ENCODE measurements at regions not wholly inside any gene's neighbourhood (a gene's known extent, or its start where the extent isn't known, plus 50 kb on each side); places are given as distances from the start of the nearest gene placed in this dataset.

DNA sequence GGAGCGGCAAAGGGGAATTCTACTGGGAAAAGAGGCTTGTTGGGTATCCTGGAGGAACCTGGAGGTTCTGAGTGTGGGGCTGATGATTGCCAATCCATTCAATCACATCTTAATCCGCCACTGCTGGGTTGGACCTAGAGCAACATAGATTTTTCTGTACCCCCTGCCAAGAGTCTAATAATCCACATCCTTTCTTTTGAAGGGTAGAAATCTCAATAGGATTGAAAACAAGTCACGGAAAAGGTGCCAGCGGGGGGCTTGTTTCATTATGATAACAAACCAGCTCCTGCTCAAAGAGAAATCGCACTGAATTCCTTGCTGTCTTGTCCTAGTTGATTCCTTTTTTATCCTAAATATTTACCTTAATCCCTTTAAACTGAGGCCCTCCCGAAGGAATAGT is 528.5 kb downstream of the ADGRL2 start:
- H3K27ac Mint-ChIP-seq: no peak overlapping the region
- H3K4me1 Mint-ChIP-seq (ENCODE audit: low read depth): no peaks in the 10 kb centered on the region
- no peaks in the 10 kb centered on the region for H3K36me3 Mint-ChIP-seq (ENCODE audit: low read depth)
- H3K4me3 Mint-ChIP-seq: no peak overlapping the region
- H3K27me3 Mint-ChIP-seq: no peaks in the 10 kb centered on the region
- no peaks in the 10 kb centered on the region for H3K9me3 Mint-ChIP-seq

DNA sequence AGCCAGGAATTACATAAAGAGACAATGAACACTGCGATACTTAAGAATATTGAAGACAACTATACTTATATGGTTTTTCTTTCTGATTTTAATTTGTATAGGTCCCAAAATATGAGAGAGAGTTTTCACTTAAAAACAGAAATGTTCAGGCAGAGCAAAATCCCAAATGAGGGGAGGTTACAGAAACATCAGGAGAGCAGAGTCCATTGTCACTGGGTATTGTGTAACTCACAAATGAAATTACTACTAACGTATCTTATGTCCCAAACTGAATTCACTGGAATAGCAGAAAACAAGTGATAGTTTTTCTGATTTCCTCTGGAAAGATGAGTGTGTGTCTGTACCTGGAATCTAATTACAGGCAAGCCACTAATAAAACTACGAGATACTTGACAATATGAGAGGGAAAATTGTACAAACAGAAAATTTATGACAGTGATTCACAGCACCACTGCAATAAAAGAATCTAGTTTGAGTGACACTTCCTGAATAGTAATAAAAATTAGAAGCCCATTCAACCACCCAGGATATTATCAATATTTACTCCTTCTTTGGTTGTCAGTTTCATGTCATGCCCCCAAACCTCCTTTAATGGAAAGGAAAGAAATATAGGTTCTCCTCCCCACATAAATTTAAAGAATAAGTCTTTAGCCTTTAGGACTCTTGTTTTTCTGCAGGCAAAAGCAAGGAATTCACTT is 522.6 kb downstream of the ADGRL2 start:
- no peaks in the 10 kb centered on the region for H3K27me3 Mint-ChIP-seq
- H3K36me3 Mint-ChIP-seq (ENCODE audit: low read depth): no peaks in the 10 kb centered on the region
- no peaks in the 10 kb centered on the region for H3K4me1 Mint-ChIP-seq (ENCODE audit: low read depth)
- H3K9me3 Mint-ChIP-seq: no peaks in the 10 kb centered on the region
- no peak overlapping the region for H3K27ac Mint-ChIP-seq
- no peak overlapping the region for H3K4me3 Mint-ChIP-seq

DNA sequence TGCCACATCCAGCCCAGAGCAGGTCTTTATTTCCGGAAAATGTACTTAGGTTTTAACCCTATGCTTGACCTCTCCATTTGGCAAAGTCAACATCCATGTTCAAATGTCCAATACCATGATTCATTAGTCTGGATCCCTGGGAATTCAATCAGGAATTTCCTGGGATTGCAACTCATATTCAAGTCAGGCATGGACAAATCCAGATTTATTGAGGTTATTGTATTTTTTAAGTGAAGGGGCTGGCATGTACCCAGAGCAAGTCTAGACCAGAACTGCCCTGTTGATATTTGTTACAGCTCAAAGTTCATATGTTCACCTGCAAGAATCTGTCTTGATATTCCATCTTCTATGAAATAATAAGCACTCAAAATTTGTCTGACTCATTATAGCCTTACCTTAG is 521.1 kb downstream of the ADGRL2 start:
- Mint-ChIP-seq H3K4me3 (no peak overlapping the region), H3K4me1 (ENCODE audit: low read depth) (no peaks in the 10 kb centered on the region), H3K27me3 (no peaks in the 10 kb centered on the region), H3K36me3 (ENCODE audit: low read depth) (no peaks in the 10 kb centered on the region), H3K27ac (no peak overlapping the region), H3K9me3 (no peaks in the 10 kb centered on the region)

DNA sequence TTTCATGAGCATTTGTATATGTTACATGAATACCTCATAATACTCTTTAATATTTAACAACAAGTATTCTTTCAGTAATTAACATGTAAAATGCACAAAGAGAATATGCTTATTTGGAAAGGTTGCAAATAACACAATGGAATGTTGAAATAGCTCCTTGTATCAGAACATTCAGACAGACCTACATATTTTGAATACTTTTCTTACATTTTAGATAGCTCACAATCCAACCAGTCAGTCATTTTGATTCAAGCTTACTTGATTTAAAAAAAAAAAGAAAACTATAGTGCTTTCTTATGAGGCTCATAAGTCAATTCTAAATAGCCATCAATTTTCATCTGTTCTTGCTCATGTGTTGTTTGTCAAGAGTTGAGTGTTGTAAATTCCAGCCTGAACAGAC is 518.8 kb downstream of the ADGRL2 start:
- Mint-ChIP-seq H3K4me3 (no peak overlapping the region), H3K27me3 (no peaks in the 10 kb centered on the region), H3K36me3 (ENCODE audit: low read depth) (no peaks in the 10 kb centered on the region), H3K9me3 (no peaks in the 10 kb centered on the region), H3K27ac (no peak overlapping the region), H3K4me1 (ENCODE audit: low read depth) (no peaks in the 10 kb centered on the region)

DNA sequence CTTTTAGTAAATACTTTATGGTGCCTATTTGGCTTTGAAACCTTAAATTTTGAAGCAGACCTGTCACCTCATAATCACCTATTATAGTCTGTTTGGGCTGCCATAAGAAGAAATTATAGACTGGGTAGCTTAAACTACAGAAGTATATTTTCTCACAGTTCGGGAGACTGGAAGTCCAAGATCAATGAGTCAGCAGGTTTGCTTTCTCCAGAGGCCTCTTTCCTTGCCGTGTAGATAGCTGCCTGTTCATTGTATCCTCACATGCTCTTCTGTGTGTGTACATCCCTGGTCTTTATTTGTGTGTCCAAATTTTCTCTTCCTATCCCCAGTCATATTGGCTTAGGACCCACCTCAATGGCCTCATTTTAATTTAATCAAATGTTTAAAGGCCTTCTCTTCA is 518.2 kb downstream of the ADGRL2 start:
- Mint-ChIP-seq H3K27me3 (no peaks in the 10 kb centered on the region), H3K27ac (no peak overlapping the region), H3K36me3 (ENCODE audit: low read depth) (no peaks in the 10 kb centered on the region), H3K4me3 (no peak overlapping the region), H3K9me3 (peaks cover 4% of the 10 kb centered on the region), H3K4me1 (ENCODE audit: low read depth) (no peaks in the 10 kb centered on the region)

DNA sequence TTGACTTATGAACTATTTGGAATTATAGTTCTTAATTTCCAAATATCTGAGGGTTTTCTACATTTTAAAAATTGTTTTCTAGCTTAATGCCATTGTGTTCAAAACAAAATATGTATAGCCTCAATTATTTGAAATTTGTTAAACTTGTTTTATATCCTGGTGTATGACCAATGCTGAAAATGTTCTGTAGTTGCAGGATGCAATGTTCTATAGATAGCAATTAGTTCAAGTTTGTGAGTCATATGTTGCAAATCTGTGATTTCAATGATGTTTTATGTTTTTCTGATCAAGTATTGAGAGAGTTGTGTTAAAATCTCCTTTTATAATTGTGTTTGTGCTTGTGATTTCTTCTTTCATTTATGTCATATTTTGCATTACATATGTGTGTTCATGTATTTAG is 517.5 kb downstream of the ADGRL2 start:
- H3K27me3 Mint-ChIP-seq: no peaks in the 10 kb centered on the region
- H3K4me3 Mint-ChIP-seq: no peak overlapping the region
- H3K9me3 Mint-ChIP-seq: peaks cover 4% of the 10 kb centered on the region
- no peak overlapping the region for H3K27ac Mint-ChIP-seq
- no peaks in the 10 kb centered on the region for H3K4me1 Mint-ChIP-seq (ENCODE audit: low read depth)
- H3K36me3 Mint-ChIP-seq (ENCODE audit: low read depth): no peaks in the 10 kb centered on the region

DNA sequence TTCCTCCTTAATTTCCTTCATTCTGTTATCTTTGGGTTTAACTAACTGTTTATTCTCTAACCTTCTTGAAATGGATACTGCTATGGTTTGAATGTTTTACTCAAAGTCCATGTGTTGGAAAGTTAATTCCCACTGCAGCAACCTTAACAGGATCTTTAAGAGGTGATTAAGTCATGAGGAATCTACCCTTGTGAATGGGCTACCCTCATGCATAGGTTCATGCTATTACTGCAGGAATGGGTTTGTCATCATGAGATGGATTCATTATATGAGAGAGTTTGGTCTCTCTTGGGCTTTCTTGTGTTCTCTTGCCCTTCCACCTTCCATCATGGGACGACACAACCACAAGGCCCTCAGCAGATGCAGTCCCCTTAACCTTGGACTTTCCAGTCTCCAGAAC is 516.9 kb downstream of the ADGRL2 start:
- no peaks in the 10 kb centered on the region for H3K36me3 Mint-ChIP-seq (ENCODE audit: low read depth)
- no peaks in the 10 kb centered on the region for H3K4me1 Mint-ChIP-seq (ENCODE audit: low read depth)
- H3K27ac Mint-ChIP-seq: no peak overlapping the region
- peaks cover 4% of the 10 kb centered on the region for H3K9me3 Mint-ChIP-seq
- H3K27me3 Mint-ChIP-seq: no peaks in the 10 kb centered on the region
- no peak overlapping the region for H3K4me3 Mint-ChIP-seq

DNA sequence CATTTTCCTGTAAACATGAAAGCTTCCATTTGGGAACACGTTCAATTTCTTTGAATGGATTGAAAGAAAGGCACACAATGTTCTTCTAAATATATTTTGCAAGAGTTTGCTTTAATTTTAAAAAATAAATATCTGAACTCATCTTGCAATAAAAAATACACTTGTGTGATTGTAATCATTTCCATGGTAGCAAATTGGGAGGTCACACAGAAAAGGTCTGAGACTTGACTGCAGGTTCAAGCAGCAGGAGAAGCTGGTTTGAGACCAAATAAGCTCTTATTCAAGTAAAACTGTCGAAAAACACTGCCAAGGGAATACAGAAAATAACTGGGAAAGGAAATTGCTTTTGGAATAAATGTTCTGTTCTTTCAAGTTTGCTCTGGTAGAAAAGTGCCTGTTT is 498.9 kb downstream of the ADGRL2 start:
- H3K4me3 Mint-ChIP-seq: no peak overlapping the region
- H3K36me3 Mint-ChIP-seq (ENCODE audit: low read depth): no peaks in the 10 kb centered on the region
- H3K27me3 Mint-ChIP-seq: no peaks in the 10 kb centered on the region
- peaks cover 14% of the 10 kb centered on the region for H3K9me3 Mint-ChIP-seq
- no peaks in the 10 kb centered on the region for H3K4me1 Mint-ChIP-seq (ENCODE audit: low read depth)
- no peak overlapping the region for H3K27ac Mint-ChIP-seq

DNA sequence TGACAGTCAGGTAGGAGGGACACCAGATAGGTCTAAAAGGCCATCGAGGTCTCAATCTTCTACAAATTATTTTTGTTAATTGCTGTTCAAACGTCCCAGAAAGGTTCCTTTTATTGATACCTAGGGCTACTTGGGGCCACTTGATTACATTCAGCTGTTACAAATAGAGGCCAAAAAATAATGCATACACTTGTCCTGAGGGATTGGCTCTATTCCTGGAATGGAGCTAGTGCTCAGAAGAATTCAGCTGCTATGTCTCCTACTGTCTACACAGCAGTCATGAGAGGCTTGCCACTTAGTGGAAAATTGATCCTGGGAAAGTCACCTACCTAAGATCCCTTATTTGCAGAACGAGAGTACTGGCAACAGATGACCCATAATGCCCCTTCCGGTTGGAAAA is 498.3 kb downstream of the ADGRL2 start:
- Mint-ChIP-seq H3K27me3 (no peaks in the 10 kb centered on the region), H3K9me3 (peaks cover 17% of the 10 kb centered on the region), H3K4me1 (ENCODE audit: low read depth) (no peaks in the 10 kb centered on the region), H3K4me3 (no peak overlapping the region), H3K27ac (no peak overlapping the region), H3K36me3 (ENCODE audit: low read depth) (no peaks in the 10 kb centered on the region)

DNA sequence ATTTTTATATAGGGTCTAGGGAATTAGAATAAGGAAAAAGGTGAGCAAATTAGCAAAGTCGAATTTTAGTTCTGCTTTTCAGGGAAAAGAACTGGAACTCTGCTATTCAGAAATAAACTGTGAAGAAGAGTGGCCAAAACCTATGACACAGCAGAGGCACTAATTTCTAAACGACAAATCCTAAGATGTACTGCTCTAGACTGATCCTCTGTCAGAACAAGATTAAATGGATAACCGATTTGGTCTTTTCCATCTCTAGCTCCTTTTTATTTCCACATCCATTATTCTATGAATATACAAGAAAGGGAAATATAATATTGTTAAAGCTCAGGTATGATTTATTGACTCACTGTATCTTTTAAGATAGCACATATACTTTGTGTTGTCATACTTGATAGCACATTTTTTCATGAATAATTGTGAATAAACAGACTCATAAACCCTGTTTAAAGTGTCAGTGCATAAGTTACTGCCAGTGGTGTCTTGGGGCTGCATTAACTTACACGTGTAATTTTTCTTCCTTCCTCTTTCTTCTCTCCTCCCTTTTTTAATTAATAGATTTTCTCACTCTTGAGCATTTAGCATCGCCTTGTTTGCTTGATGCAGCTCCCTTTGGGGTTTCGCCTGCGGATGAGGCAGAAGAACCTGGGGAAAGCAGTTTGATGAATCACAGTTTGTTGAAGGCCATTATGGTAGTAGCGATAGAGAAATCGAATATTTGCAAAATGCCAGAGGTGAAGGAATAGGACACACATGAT is 496.6 kb downstream of the ADGRL2 start:
- no peaks in the 10 kb centered on the region for H3K27me3 Mint-ChIP-seq
- peaks cover 12% of the 10 kb centered on the region for H3K9me3 Mint-ChIP-seq
- no peaks in the 10 kb centered on the region for H3K4me1 Mint-ChIP-seq (ENCODE audit: low read depth)
- H3K4me3 Mint-ChIP-seq: no peak overlapping the region
- H3K36me3 Mint-ChIP-seq (ENCODE audit: low read depth): no peaks in the 10 kb centered on the region
- H3K27ac Mint-ChIP-seq: no peak overlapping the region

DNA sequence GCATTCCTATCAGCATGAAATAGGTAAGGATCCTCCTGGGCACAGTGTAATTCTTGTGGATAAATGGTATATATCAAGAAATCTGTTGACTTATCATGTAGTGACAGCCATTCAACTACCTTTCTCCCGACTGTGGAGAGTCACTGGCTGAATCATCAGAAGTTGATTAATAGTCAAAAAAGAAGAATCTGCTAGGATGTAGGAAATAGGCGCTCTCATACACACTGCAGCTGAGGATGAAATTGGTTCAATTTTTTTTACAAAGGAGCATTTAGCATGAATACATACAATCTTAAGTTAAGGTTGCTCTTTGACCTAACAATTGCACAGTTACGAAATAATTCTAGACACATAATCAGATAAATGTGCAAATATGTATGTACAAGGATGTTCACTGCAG is 486.8 kb downstream of the ADGRL2 start:
- no peaks in the 10 kb centered on the region for H3K4me1 Mint-ChIP-seq (ENCODE audit: low read depth)
- no peaks in the 10 kb centered on the region for H3K36me3 Mint-ChIP-seq (ENCODE audit: low read depth)
- H3K27me3 Mint-ChIP-seq: no peaks in the 10 kb centered on the region
- no peak overlapping the region for H3K27ac Mint-ChIP-seq
- no peaks in the 10 kb centered on the region for H3K9me3 Mint-ChIP-seq
- no peak overlapping the region for H3K4me3 Mint-ChIP-seq

DNA sequence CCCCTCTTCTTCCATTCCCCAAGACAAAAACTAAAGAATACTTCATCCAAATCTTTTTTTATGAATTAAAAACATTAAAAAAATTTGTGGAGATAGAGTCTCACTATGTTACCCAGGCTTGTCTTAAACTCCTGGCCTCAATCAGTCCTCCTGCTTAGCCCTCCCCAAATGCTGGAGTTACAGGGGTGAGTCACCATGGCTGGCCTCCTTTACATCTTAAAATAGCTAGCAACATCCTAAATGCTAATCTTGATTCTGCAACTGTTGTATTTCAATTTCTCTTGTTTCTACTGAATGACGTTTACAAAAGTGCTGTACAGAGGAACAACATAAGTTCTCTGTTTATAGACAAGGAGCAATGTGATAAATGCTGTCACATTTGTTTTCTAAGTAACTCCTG is 483.5 kb downstream of the ADGRL2 start:
- Mint-ChIP-seq H3K27me3 (no peaks in the 10 kb centered on the region), H3K36me3 (ENCODE audit: low read depth) (no peaks in the 10 kb centered on the region), H3K4me1 (ENCODE audit: low read depth) (no peaks in the 10 kb centered on the region), H3K4me3 (no peak overlapping the region), H3K9me3 (no peaks in the 10 kb centered on the region), H3K27ac (no peak overlapping the region)

DNA sequence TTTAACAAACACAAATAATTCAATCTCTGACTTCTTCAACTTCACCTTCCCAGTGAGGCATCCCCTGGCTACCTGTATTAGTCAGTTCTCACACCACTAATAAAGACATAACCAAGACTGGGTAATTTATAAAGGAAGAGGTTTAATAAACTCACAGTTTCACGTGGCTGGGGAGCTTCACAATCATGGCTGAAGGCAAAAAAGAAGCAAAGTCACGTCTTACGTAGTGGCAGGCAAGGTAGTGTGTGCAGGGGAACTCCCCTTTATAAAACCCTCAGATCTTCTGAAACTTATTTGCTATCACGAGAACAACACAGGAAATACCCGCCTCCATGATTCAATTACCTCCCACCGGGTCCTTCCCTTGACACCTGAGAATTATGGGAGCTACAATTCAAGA is 478.5 kb downstream of the ADGRL2 start:
- H3K4me3 Mint-ChIP-seq: no peak overlapping the region
- H3K9me3 Mint-ChIP-seq: no peaks in the 10 kb centered on the region
- H3K36me3 Mint-ChIP-seq (ENCODE audit: low read depth): no peaks in the 10 kb centered on the region
- no peak overlapping the region for H3K27ac Mint-ChIP-seq
- no peaks in the 10 kb centered on the region for H3K27me3 Mint-ChIP-seq
- no peaks in the 10 kb centered on the region for H3K4me1 Mint-ChIP-seq (ENCODE audit: low read depth)

DNA sequence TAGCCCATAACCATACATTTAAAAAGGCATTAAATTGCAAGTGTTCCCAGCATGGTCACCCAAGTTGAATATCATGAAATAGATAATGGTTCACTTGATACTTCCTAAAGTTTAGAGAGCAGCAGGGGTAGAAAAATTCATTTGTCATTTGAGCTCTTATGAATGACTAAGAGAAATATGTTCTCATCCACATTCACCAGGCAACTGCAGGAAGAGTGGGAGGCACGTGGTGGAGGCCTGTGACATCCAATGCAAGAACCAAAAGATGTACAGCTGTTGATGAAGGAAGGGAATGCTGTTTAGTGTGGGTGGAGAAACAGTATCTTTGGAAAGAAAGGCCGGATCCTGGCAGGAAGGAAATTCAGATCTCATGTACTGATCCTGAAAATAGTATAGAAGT is 473.1 kb downstream of the ADGRL2 start:
- no peak overlapping the region for H3K4me3 Mint-ChIP-seq
- H3K27me3 Mint-ChIP-seq: no peaks in the 10 kb centered on the region
- H3K27ac Mint-ChIP-seq: no peak overlapping the region
- no peaks in the 10 kb centered on the region for H3K36me3 Mint-ChIP-seq (ENCODE audit: low read depth)
- peaks cover 4% of the 10 kb centered on the region for H3K9me3 Mint-ChIP-seq
- no peaks in the 10 kb centered on the region for H3K4me1 Mint-ChIP-seq (ENCODE audit: low read depth)

DNA sequence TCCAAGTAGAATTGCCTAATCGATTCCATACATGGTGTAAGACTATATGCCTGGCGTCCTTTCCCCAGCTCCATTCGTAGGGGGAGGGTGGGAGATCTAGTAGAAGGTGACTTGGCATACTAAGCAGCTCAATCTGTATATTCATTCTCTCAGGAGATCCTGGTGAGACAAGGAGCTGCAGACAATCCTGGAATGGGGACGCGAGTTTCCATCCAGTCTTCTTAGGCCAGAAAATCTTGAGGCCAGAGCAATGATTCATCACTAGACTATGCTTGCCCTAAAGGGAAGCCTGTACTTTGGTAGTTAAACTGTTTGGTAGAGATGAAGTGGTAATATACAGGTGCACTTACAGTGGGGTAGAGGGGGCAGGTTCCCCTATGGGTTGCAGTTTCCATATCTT is 468.7 kb downstream of the ADGRL2 start:
- H3K9me3 Mint-ChIP-seq: peaks cover 4% of the 10 kb centered on the region
- H3K27me3 Mint-ChIP-seq: no peaks in the 10 kb centered on the region
- H3K27ac Mint-ChIP-seq: no peak overlapping the region
- no peaks in the 10 kb centered on the region for H3K4me1 Mint-ChIP-seq (ENCODE audit: low read depth)
- no peak overlapping the region for H3K4me3 Mint-ChIP-seq
- H3K36me3 Mint-ChIP-seq (ENCODE audit: low read depth): no peaks in the 10 kb centered on the region

DNA sequence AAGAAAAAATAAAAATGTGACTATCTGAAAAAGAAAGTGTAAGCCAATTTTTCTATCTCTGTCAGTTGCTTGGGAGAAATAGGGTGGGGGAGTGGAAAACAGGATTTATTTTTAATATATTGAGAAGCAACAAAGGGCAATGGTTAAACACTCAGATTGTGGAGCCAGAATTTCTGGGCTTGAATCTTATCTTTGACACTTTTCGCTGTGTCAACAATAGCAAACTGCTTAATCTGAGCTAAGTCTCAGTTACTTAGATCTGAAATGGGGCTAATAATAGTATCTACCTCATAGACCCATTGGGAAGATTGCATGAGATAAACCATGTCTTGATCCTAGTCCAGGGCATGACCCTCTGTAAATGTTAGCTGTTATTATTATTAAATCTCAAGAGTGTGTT is 468.1 kb downstream of the ADGRL2 start:
- H3K36me3 Mint-ChIP-seq (ENCODE audit: low read depth): no peaks in the 10 kb centered on the region
- H3K4me3 Mint-ChIP-seq: no peak overlapping the region
- no peaks in the 10 kb centered on the region for H3K4me1 Mint-ChIP-seq (ENCODE audit: low read depth)

More for the DNA sequence above, 468.1 kb downstream of the ADGRL2 start:
- Mint-ChIP-seq H3K9me3 (peaks cover 4% of the 10 kb centered on the region), H3K27me3 (no peaks in the 10 kb centered on the region), H3K27ac (no peak overlapping the region)

Measured in stimulated activated naive CD8-positive, alpha-beta T cell treated with anti-CD3 and anti-CD28 coated beads, Interleukin-15, Interleukin-2, amounts not matched to agents 100 ng/mL and 50 ng/mL, for 24 hours (primary cell).